ENCODE measurements at regions not wholly inside any gene's neighbourhood (a gene's known extent, or its start where the extent isn't known, plus 50 kb on each side); places are given as distances from the start of the nearest gene placed in this dataset.

DNA sequence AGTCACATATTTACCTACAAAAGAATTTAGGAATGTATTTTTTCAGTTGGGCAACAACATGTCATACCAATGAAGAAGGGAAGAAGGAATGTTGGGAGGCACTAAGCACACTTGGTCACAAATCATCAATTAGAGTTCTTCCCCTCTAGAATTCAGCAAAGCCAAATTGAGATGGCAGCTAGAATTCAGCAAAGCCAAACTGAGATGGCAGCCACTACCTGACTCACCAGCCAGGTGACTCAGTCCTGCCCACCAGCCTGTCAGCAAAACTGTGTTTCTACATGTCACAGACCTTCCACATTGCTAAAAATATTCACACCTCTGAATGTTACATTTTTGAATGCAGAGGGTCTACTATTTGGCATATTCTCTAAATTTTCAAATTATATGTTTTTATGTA is 63.2 kb upstream of the NOCT start:
- DNase-seq (ENCODE audit: low read depth in 4 of 6, low spot score in 6 of 6): no peak

GRCh38 chr4:138951764-138952163 is 63.8 kb upstream of the NOCT start:
- H3K4me3 ChIP-seq (ENCODE audit: low read depth, low read length): no peak overlapping the region
- no peaks in the 10 kb centered on the region for H3K36me3 ChIP-seq (ENCODE audit: control insufficient read depth, insufficient read depth, low read length)
- no peaks in the 10 kb centered on the region for H3K27me3 ChIP-seq (ENCODE audit: control insufficient read depth, insufficient read depth, low read length)
- no peak for DNase-seq (ENCODE audit: low read depth in 4 of 6, low spot score in 6 of 6)
- no CpG with 5 or more reads among the region's 1 CpG for WGBS (ENCODE audit: insufficient coverage)
- H3K27ac ChIP-seq (ENCODE audit: low read depth, low read length): no peak overlapping the region
- H3K9me3 ChIP-seq (ENCODE audit: control insufficient read depth, insufficient read depth, low read length): no peaks in the 10 kb centered on the region
- H3K4me1 ChIP-seq (ENCODE audit: control insufficient read depth, insufficient read depth, low read length): no peaks in the 10 kb centered on the region

More for the DNA sequence above, 63.2 kb upstream of the NOCT start:
- Histone ChIP-seq H3K9me3 (ENCODE audit: control insufficient read depth, insufficient read depth, low read length) (no peaks in the 10 kb centered on the region), H3K4me1 (ENCODE audit: control insufficient read depth, insufficient read depth, low read length) (no peaks in the 10 kb centered on the region), H3K36me3 (ENCODE audit: control insufficient read depth, insufficient read depth, low read length) (no peaks in the 10 kb centered on the region), H3K4me3 (ENCODE audit: low read depth, low read length) (no peak overlapping the region), H3K27me3 (ENCODE audit: control insufficient read depth, insufficient read depth, low read length) (no peaks in the 10 kb centered on the region), H3K27ac (ENCODE audit: low read depth, low read length) (no peak overlapping the region)

DNA sequence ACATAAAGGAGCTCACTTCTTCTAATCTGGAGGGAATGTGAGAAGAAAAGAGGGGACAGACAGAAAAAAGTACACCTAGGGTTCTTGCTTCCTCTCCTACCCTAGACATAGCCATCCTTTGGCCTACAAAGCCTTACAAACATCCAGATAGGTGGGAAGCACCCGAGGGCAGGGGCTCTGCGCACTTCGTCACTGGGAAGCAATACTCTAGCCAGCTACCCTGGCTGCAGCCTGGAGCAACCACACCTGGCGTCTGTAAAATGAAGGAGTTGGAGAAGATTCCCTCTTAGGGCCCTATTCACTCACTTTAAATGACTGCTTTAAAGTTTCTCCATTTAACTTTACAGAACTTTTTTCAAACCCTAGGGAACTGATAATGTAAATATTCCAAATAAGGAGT is 65.7 kb upstream of the NOCT start:
- no peaks in the 10 kb centered on the region for H3K36me3 ChIP-seq (ENCODE audit: control insufficient read depth, insufficient read depth, low read length)
- no peaks in the 10 kb centered on the region for H3K9me3 ChIP-seq (ENCODE audit: control insufficient read depth, insufficient read depth, low read length)
- DNase-seq (ENCODE audit: low read depth in 4 of 6, low spot score in 6 of 6): no peak
- H3K4me3 ChIP-seq (ENCODE audit: low read depth, low read length): no peak overlapping the region
- H3K27ac ChIP-seq (ENCODE audit: low read depth, low read length): no peak overlapping the region
- H3K27me3 ChIP-seq (ENCODE audit: control insufficient read depth, insufficient read depth, low read length): no peaks in the 10 kb centered on the region
- no peaks in the 10 kb centered on the region for H3K4me1 ChIP-seq (ENCODE audit: control insufficient read depth, insufficient read depth, low read length)
- WGBS (ENCODE audit: insufficient coverage): no CpG with 5 or more reads among the region's 4 CpGs

- no peaks in the 10 kb centered on the region for H3K9me3 ChIP-seq (ENCODE audit: control insufficient read depth, insufficient read depth, low read length)
- H3K36me3 ChIP-seq (ENCODE audit: control insufficient read depth, insufficient read depth, low read length): no peaks in the 10 kb centered on the region
- no peak overlapping the region for H3K4me3 ChIP-seq (ENCODE audit: low read depth, low read length)
- no peaks in the 10 kb centered on the region for H3K4me1 ChIP-seq (ENCODE audit: control insufficient read depth, insufficient read depth, low read length)
- WGBS (ENCODE audit: insufficient coverage): 62% methylated on average over 2 of the region's 2 CpGs
- no peak overlapping the region for H3K27ac ChIP-seq (ENCODE audit: low read depth, low read length)
- no peaks in the 10 kb centered on the region for H3K27me3 ChIP-seq (ENCODE audit: control insufficient read depth, insufficient read depth, low read length)
- DNase-seq (ENCODE audit: low read depth in 4 of 6, low spot score in 6 of 6): no peak
Measured at GRCh38 chr4:138948918-138949317, 66.7 kb upstream of the NOCT start.

DNA sequence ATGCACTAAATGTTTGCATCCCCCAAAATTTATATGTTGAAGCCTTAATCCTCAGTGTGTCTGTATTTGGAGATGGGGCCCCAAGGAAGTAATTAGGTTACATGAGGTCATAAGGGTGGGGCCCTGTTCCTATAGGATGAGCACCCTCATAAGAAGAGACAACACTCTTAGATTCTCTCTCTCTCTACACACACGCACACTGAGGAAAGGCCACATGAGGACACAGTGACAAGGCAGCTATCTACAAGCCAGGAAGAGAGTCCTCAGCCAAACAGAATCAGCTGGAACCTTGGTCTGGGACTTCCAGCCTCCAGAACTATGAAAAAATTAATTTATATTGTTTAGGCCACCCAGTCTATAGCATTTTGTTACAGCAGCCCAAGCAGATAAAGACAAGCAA is 69.3 kb upstream of the NOCT start:
- Histone ChIP-seq H3K27ac (ENCODE audit: low read depth, low read length) (no peak overlapping the region), H3K36me3 (ENCODE audit: control insufficient read depth, insufficient read depth, low read length) (no peaks in the 10 kb centered on the region), H3K4me3 (ENCODE audit: low read depth, low read length) (no peak overlapping the region), H3K9me3 (ENCODE audit: control insufficient read depth, insufficient read depth, low read length) (no peaks in the 10 kb centered on the region), H3K27me3 (ENCODE audit: control insufficient read depth, insufficient read depth, low read length) (no peaks in the 10 kb centered on the region), H3K4me1 (ENCODE audit: control insufficient read depth, insufficient read depth, low read length) (no peaks in the 10 kb centered on the region)
- DNase-seq (ENCODE audit: low read depth in 4 of 6, low spot score in 6 of 6): no peak
- WGBS (ENCODE audit: insufficient coverage): 63% methylated on average over 1 of the region's 1 CpG

- Histone ChIP-seq H3K4me3 (ENCODE audit: low read depth, low read length) (no peak overlapping the region), H3K36me3 (ENCODE audit: control insufficient read depth, insufficient read depth, low read length) (no peaks in the 10 kb centered on the region), H3K27ac (ENCODE audit: low read depth, low read length) (no peak overlapping the region), H3K9me3 (ENCODE audit: control insufficient read depth, insufficient read depth, low read length) (no peaks in the 10 kb centered on the region), H3K4me1 (ENCODE audit: control insufficient read depth, insufficient read depth, low read length) (no peaks in the 10 kb centered on the region), H3K27me3 (ENCODE audit: control insufficient read depth, insufficient read depth, low read length) (no peaks in the 10 kb centered on the region)
- no CpG with 5 or more reads among the region's 1 CpG for whole genome bisulfite sequencing (ENCODE audit: insufficient coverage)
- no peak for DNase-seq (ENCODE audit: low read depth in 4 of 6, low spot score in 6 of 6)
Measured at GRCh38 chr4:138945840-138946239, 69.7 kb upstream of the NOCT start.

DNA sequence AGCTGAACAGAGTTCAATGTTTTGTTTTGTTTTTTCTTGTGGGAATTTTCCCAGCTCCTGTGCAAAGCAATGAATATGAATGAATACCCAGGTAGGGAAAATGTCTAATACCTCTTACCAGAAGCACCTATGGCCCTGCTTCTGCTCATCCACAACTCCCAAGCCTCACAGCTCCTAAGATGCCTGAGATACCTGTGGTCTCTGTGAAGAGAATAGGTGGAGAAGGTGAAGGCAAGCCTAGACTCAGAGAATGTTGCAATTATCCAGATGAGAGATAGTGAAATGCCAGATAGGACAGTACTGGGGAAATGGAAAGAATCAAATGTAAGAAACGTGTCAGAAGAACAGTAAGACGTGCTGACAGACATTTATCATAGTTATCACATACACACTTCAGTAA is 70.2 kb upstream of the NOCT start:
- no peak for DNase-seq (ENCODE audit: low read depth in 4 of 6, low spot score in 6 of 6)
- no CpG with 5 or more reads among the region's 2 CpGs for WGBS (ENCODE audit: insufficient coverage)

GRCh38 chr4:138943893-138944292 is 71.7 kb upstream of the NOCT start:
- H3K4me1 ChIP-seq (ENCODE audit: control insufficient read depth, insufficient read depth, low read length): no peaks in the 10 kb centered on the region
- DNase-seq (ENCODE audit: low read depth in 4 of 6, low spot score in 6 of 6): no peak
- no peak overlapping the region for H3K4me3 ChIP-seq (ENCODE audit: low read depth, low read length)
- no peak overlapping the region for H3K27ac ChIP-seq (ENCODE audit: low read depth, low read length)
- H3K27me3 ChIP-seq (ENCODE audit: control insufficient read depth, insufficient read depth, low read length): no peaks in the 10 kb centered on the region
- no peaks in the 10 kb centered on the region for H3K36me3 ChIP-seq (ENCODE audit: control insufficient read depth, insufficient read depth, low read length)
- 96% methylated on average over 4 of the region's 5 CpGs for WGBS (ENCODE audit: insufficient coverage)
- no peaks in the 10 kb centered on the region for H3K9me3 ChIP-seq (ENCODE audit: control insufficient read depth, insufficient read depth, low read length)

More for the DNA sequence above, 70.2 kb upstream of the NOCT start:
- H3K9me3 ChIP-seq (ENCODE audit: control insufficient read depth, insufficient read depth, low read length): no peaks in the 10 kb centered on the region
- no peaks in the 10 kb centered on the region for H3K4me1 ChIP-seq (ENCODE audit: control insufficient read depth, insufficient read depth, low read length)
- no peak overlapping the region for H3K4me3 ChIP-seq (ENCODE audit: low read depth, low read length)
- H3K27ac ChIP-seq (ENCODE audit: low read depth, low read length): no peak overlapping the region
- no peaks in the 10 kb centered on the region for H3K36me3 ChIP-seq (ENCODE audit: control insufficient read depth, insufficient read depth, low read length)
- H3K27me3 ChIP-seq (ENCODE audit: control insufficient read depth, insufficient read depth, low read length): no peaks in the 10 kb centered on the region

DNA sequence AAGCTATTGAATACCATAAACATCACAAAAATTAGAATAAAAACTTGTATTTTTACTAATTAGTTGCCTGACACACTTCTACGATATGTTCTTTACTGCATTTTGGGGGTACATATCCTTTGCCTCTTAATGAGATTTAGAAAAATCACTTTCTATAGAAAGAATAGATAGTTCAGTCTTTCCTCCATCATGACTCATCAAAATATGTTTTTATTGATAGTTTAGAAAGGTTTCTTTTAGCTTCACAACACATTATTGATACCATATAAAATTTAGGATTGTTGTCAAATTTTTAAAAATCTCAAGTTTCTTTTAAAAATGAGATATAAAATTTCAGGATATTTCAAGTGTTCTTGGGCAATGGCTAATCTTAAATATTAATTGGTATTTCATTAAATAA is 74.5 kb upstream of the NOCT start:
- no CpG with 5 or more reads among the region's 1 CpG for WGBS (ENCODE audit: insufficient coverage)
- Histone ChIP-seq H3K4me1 (ENCODE audit: control insufficient read depth, insufficient read depth, low read length) (no peaks in the 10 kb centered on the region), H3K27ac (ENCODE audit: low read depth, low read length) (no peak overlapping the region), H3K4me3 (ENCODE audit: low read depth, low read length) (no peak overlapping the region), H3K9me3 (ENCODE audit: control insufficient read depth, insufficient read depth, low read length) (no peaks in the 10 kb centered on the region), H3K27me3 (ENCODE audit: control insufficient read depth, insufficient read depth, low read length) (no peaks in the 10 kb centered on the region), H3K36me3 (ENCODE audit: control insufficient read depth, insufficient read depth, low read length) (no peaks in the 10 kb centered on the region)
- DNase-seq (ENCODE audit: low read depth in 4 of 6, low spot score in 6 of 6): no peak

- WGBS (ENCODE audit: insufficient coverage): 70% methylated on average over 2 of the region's 4 CpGs
Measured at GRCh38 chr4:138939960-138940359, 75.6 kb upstream of the NOCT start.

DNA sequence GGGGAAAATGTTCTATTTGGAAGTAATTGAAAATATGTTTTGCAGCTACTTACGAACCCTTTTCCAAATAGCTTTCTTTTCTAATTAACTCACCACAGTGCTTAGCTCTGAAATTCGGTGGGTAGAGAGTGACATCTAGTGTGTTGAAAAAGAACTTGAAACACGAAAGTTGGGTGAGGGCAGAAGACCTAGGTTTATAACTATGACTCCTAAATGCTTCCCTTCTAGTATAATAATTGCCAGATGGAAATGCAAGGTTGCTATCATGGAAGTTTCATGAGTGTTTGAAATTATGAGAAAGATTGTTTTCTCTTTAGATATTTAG is 77.3 kb upstream of the NOCT start:
- WGBS (ENCODE audit: insufficient coverage): no CpG with 5 or more reads among the region's 3 CpGs
- DNase-seq (ENCODE audit: low read depth in 4 of 6, low spot score in 6 of 6): peak in 3 of 6 donors; percentile 36 to 92 (median 82)
- H3K4me3 ChIP-seq (ENCODE audit: low read depth, low read length): no peak overlapping the region

More at GRCh38 chr4:138939960-138940359, 75.6 kb upstream of the NOCT start:
- no peak overlapping the region for H3K4me3 ChIP-seq (ENCODE audit: low read depth, low read length)
- no peaks in the 10 kb centered on the region for H3K27me3 ChIP-seq (ENCODE audit: control insufficient read depth, insufficient read depth, low read length)
- H3K27ac ChIP-seq (ENCODE audit: low read depth, low read length): no peak overlapping the region
- no peaks in the 10 kb centered on the region for H3K9me3 ChIP-seq (ENCODE audit: control insufficient read depth, insufficient read depth, low read length)
- H3K4me1 ChIP-seq (ENCODE audit: control insufficient read depth, insufficient read depth, low read length): no peaks in the 10 kb centered on the region
- H3K36me3 ChIP-seq (ENCODE audit: control insufficient read depth, insufficient read depth, low read length): no peaks in the 10 kb centered on the region
- DNase-seq (ENCODE audit: low read depth in 4 of 6, low spot score in 6 of 6): no peak

More for the DNA sequence above, 77.3 kb upstream of the NOCT start:
- Histone ChIP-seq H3K4me1 (ENCODE audit: control insufficient read depth, insufficient read depth, low read length) (no peaks in the 10 kb centered on the region), H3K27me3 (ENCODE audit: control insufficient read depth, insufficient read depth, low read length) (no peaks in the 10 kb centered on the region), H3K27ac (ENCODE audit: low read depth, low read length) (no peak overlapping the region), H3K36me3 (ENCODE audit: control insufficient read depth, insufficient read depth, low read length) (no peaks in the 10 kb centered on the region), H3K9me3 (ENCODE audit: control insufficient read depth, insufficient read depth, low read length) (no peaks in the 10 kb centered on the region)
